ENCODE measurements at regions not wholly inside any gene's neighbourhood (a gene's known extent, or its start where the extent isn't known, plus 50 kb on each side); places are given as distances from the start of the nearest gene placed in this dataset.
"Not testable (repeated sequence)": the region's sequence is repeated elsewhere in the genome, so short reads cannot be mapped to it uniquely, and the experiment has no call there.

DNA sequence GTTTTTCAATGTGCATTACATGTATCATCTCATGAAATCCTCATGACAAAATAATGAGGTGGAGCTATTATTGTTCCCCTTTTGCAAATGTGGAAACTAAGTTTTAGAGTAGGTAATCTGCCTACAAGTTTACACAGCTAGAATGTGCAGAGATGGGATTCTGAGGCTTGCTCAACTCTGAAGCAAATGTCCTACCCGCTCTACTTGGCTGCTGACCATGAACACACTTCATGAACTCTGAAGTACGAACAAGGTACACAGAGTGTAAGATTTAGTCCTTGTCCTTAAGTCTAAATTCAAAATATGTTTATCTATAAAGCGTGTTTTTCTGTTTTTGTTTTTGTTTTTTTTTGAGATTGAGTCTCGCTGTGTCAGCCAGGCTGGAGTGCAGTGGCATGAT is 63.6 kb upstream of the NOTCH2NLA start:
- H3K27me3 Mint-ChIP-seq (ENCODE audit: unreplicated experiment); H3K9me3 Mint-ChIP-seq (ENCODE audit: unreplicated experiment); H3K4me1 Mint-ChIP-seq (ENCODE audit: unreplicated experiment); H3K36me3 Mint-ChIP-seq (ENCODE audit: low read depth, unreplicated experiment); H3K4me3 Mint-ChIP-seq (ENCODE audit: unreplicated experiment); DNase-seq (ENCODE audit: low spot score); H3K27ac Mint-ChIP-seq (ENCODE audit: unreplicated experiment): not testable (repeated sequence)

DNA sequence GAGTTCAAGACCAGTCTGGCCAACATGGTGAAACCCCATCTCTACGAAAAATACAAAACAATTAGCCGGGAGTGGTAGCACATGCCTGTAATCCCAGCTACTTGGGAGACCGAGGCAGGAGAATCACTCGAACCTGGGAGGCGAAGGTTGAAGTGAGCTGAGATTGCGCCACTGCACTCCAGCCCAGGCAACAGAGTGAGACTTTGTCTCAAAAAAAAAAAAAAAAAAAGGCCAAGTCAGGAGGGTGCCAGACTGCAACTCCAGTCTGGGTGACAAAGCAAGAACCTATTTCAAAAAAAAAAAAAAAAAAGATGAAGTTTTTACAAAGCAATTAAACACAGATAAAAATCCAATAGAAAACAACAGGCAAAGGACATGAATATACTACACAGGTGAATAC is 59.1 kb upstream of the NOTCH2NLA start:
- DNase-seq (ENCODE audit: low spot score); H3K9me3 Mint-ChIP-seq (ENCODE audit: unreplicated experiment); H3K27ac Mint-ChIP-seq (ENCODE audit: unreplicated experiment); H3K4me3 Mint-ChIP-seq (ENCODE audit: unreplicated experiment); H3K27me3 Mint-ChIP-seq (ENCODE audit: unreplicated experiment); H3K4me1 Mint-ChIP-seq (ENCODE audit: unreplicated experiment); H3K36me3 Mint-ChIP-seq (ENCODE audit: low read depth, unreplicated experiment): not testable (repeated sequence)

DNA sequence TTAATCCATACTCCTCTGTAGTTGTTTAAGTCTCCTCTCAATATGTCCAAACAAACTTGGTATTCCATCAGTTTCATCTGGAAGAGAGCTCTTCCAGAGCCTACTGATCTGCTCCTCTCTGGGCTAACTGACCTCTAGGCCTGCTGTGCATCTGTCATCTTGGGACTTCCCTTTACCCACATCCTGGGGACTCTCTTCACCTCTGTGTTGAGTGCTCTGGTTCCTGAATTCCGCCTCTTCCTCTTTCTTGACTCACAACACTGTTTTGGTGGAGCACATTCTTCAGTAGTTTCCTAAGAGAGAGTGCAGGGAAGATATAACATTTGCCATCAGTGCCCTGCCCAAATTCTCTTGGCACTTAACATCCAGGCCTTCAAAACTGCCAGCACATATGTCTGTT is 55.9 kb upstream of the NOTCH2NLA start:
- H3K27ac Mint-ChIP-seq (ENCODE audit: unreplicated experiment); H3K9me3 Mint-ChIP-seq (ENCODE audit: unreplicated experiment); DNase-seq (ENCODE audit: low spot score); H3K36me3 Mint-ChIP-seq (ENCODE audit: low read depth, unreplicated experiment); H3K27me3 Mint-ChIP-seq (ENCODE audit: unreplicated experiment); H3K4me1 Mint-ChIP-seq (ENCODE audit: unreplicated experiment); H3K4me3 Mint-ChIP-seq (ENCODE audit: unreplicated experiment): not testable (repeated sequence)

DNA sequence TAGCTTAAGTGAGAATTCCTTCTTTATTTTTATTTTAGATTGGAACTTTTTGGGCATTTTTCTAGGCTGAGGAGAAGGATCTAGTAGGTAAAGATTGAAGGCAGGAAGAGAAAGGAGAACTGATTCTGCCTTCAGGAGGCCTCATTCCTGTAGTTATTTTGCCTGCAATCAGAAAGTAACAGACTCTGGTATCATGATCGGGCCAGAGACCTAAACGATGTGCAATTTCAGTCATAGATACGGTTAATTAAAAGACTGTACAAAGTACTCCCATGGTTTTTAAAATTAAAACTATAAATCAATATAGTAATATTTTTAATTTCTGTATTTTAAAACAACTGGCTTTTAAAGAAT is 54.7 kb upstream of the NOTCH2NLA start:
- not testable (repeated sequence) for H3K9me3 Mint-ChIP-seq (ENCODE audit: unreplicated experiment); H3K36me3 Mint-ChIP-seq (ENCODE audit: low read depth, unreplicated experiment); DNase-seq (ENCODE audit: low spot score); H3K27me3 Mint-ChIP-seq (ENCODE audit: unreplicated experiment); H3K4me3 Mint-ChIP-seq (ENCODE audit: unreplicated experiment); H3K4me1 Mint-ChIP-seq (ENCODE audit: unreplicated experiment); H3K27ac Mint-ChIP-seq (ENCODE audit: unreplicated experiment)

DNA sequence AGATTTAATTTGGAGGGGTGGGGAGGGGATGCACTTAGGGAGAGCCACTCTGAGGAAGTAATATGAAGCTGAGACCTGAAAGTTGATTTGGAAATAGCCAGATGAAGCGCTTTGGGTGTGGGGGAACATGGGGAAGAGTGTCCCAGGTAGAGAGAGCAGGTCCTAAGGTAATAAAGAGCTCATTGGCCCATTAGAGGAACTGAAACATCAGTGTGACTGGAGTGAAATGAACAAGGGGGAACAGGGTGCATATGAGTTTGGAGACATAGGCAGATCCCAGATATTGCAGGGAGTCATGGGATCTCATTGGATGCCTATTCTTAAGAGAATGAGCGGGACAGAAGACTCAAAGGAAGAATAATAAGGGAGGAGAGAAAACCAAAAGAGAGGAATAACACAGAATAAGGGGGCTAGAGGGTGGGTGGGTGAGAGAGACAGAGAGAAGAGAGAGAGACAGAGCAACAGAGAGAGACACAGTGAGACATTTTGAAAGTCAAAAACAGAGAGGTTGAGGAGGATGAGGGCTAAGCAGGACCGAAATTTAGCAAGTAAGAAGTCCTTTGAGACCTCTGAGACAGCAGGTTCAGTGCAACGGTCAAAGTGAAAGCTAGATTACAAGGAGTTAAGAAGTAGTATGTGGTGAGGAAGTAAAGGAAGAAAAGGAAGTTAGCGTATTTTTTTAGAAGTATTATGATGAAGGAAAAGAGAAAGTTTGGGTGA is 54.1 kb upstream of the NOTCH2NLA start:
- H3K4me1 Mint-ChIP-seq (ENCODE audit: unreplicated experiment); H3K4me3 Mint-ChIP-seq (ENCODE audit: unreplicated experiment); H3K27me3 Mint-ChIP-seq (ENCODE audit: unreplicated experiment); DNase-seq (ENCODE audit: low spot score); H3K36me3 Mint-ChIP-seq (ENCODE audit: low read depth, unreplicated experiment); H3K27ac Mint-ChIP-seq (ENCODE audit: unreplicated experiment); H3K9me3 Mint-ChIP-seq (ENCODE audit: unreplicated experiment): not testable (repeated sequence)

DNA sequence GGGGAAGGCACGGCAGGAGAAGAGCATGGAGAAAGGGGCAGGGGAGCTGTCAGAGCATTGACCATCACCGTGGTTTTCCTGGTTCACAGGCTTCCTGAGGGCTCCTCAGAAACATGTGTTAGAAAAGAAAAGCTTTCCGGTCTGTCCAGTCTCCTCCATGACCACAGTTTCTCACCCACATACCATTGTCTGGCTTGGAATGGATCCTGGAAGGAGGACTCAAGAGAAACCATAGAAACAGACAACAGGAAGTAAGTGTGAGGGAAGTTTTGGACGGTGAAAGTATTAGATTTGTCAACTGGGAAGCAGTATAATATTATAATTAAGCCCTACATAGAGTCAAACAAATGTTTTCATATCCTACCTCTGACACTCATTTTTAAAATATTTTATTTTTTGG is 52.7 kb upstream of the NOTCH2NLA start:
- H3K4me1 Mint-ChIP-seq (ENCODE audit: unreplicated experiment); H3K27me3 Mint-ChIP-seq (ENCODE audit: unreplicated experiment); H3K27ac Mint-ChIP-seq (ENCODE audit: unreplicated experiment); H3K36me3 Mint-ChIP-seq (ENCODE audit: low read depth, unreplicated experiment); DNase-seq (ENCODE audit: low spot score); H3K9me3 Mint-ChIP-seq (ENCODE audit: unreplicated experiment); H3K4me3 Mint-ChIP-seq (ENCODE audit: unreplicated experiment): not testable (repeated sequence)

DNA sequence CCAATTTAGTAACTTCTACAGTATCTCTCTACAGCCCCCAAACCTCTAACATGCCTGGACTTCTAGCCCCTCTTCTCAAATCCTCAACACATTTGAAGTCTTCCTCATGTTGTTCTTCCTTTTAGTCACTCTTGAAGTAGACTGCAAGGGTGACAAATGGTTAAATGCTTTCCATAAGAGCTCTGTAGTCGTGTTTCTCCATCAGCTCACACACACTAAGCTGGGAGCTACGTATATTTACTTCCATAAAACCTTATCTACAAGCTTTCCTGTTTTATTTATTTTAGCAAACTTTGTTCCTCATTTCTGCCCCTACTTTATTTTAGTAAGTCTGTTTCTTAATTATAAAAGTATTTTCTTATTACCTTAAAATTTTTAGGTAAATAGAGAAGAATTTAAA is 49.9 kb upstream of the NOTCH2NLA start:
- H3K4me3 Mint-ChIP-seq (ENCODE audit: unreplicated experiment); DNase-seq (ENCODE audit: low spot score); H3K27me3 Mint-ChIP-seq (ENCODE audit: unreplicated experiment); H3K36me3 Mint-ChIP-seq (ENCODE audit: low read depth, unreplicated experiment); H3K27ac Mint-ChIP-seq (ENCODE audit: unreplicated experiment); H3K4me1 Mint-ChIP-seq (ENCODE audit: unreplicated experiment); H3K9me3 Mint-ChIP-seq (ENCODE audit: unreplicated experiment): not testable (repeated sequence)

Data from endothelial cell (in vitro differentiated cells).